ENCODE measurements at regions not wholly inside any gene's neighbourhood (a gene's known extent, or its start where the extent isn't known, plus 50 kb on each side); places are given as distances from the start of the nearest gene placed in this dataset.
"Not testable (repeated sequence)": the region's sequence is repeated elsewhere in the genome, so short reads cannot be mapped to it uniquely, and the experiment has no call there.

DNA sequence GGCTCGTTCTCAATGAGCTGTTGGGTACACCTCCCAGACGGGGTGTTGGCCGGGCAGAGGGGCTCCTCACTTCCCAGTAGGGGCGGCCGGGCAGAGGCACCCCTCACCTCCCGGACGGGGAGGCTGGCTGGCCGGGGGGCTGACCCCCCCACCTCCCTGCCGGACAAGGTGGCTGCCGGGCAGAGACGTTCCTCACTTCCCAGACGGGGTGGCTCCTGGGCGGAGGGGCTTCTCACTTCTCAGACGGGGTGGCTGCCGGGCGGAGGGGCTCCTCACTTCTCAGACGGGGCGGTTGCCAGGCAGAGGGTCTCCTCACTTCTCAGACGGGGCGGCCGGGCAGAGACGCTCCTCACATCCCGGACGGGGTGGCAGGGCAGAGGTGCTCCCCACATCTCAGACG, 160.7 kb downstream of the POTEC start:
- H3K27me3 Mint-ChIP-seq; H3K36me3 Mint-ChIP-seq (ENCODE audit: low read depth); H3K27ac Mint-ChIP-seq; H3K4me1 Mint-ChIP-seq (ENCODE audit: low read depth); H3K9me3 Mint-ChIP-seq; H3K4me3 Mint-ChIP-seq: not testable (repeated sequence)

DNA sequence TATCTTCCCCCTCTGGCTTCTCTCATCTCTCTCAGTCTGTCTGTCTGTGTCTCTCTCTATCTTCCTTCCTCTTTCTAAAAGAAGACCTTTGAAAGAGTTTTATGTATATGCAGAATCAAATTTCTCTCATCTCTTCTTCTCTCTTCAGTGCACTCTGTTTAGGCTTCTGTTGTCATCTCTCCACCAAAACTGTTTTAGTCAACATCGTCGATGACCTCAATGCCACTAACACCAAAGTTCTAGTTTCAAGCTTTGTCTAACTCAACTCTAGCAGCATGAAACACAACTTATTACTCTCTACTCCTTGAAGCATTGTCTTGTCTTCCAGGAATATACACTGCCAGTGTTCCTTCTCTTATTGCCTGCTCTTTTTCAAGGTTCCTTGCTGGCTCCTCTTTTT, 163.9 kb downstream of the POTEC start:
- not testable (repeated sequence) for H3K36me3 Mint-ChIP-seq (ENCODE audit: low read depth); H3K9me3 Mint-ChIP-seq; H3K4me3 Mint-ChIP-seq; H3K4me1 Mint-ChIP-seq (ENCODE audit: low read depth); H3K27ac Mint-ChIP-seq; H3K27me3 Mint-ChIP-seq

GRCh38 chr18:14378376-14378775, 165.0 kb downstream of the POTEC start:
- not testable (repeated sequence) for H3K27ac Mint-ChIP-seq; H3K9me3 Mint-ChIP-seq; H3K4me1 Mint-ChIP-seq (ENCODE audit: low read depth); H3K4me3 Mint-ChIP-seq; H3K27me3 Mint-ChIP-seq; H3K36me3 Mint-ChIP-seq (ENCODE audit: low read depth)

GRCh38 chr18:14361346-14361745, 182.1 kb downstream of the POTEC start:
- H3K27me3 Mint-ChIP-seq; H3K4me1 Mint-ChIP-seq (ENCODE audit: low read depth); H3K27ac Mint-ChIP-seq; H3K4me3 Mint-ChIP-seq; H3K36me3 Mint-ChIP-seq (ENCODE audit: low read depth); H3K9me3 Mint-ChIP-seq: not testable (repeated sequence)

- not testable (repeated sequence) for H3K36me3 Mint-ChIP-seq (ENCODE audit: low read depth); H3K4me1 Mint-ChIP-seq (ENCODE audit: low read depth)
Observed at GRCh38 chr18:14357553-14358297, 185.7 kb downstream of the POTEC start.

GRCh38 chr18:14342170-14342569, 201.2 kb downstream of the POTEC start:
- not testable (repeated sequence) for H3K27me3 Mint-ChIP-seq; H3K4me1 Mint-ChIP-seq (ENCODE audit: low read depth); H3K36me3 Mint-ChIP-seq (ENCODE audit: low read depth); H3K27ac Mint-ChIP-seq; H3K4me3 Mint-ChIP-seq; H3K9me3 Mint-ChIP-seq

More at GRCh38 chr18:14357553-14358297, 185.7 kb downstream of the POTEC start:
- H3K27ac Mint-ChIP-seq, H3K9me3 Mint-ChIP-seq, H3K4me3 Mint-ChIP-seq, H3K27me3 Mint-ChIP-seq: not testable (repeated sequence)

- H3K4me1 Mint-ChIP-seq (ENCODE audit: low read depth); H3K9me3 Mint-ChIP-seq; H3K36me3 Mint-ChIP-seq (ENCODE audit: low read depth); H3K27me3 Mint-ChIP-seq; H3K27ac Mint-ChIP-seq; H3K4me3 Mint-ChIP-seq: not testable (repeated sequence)
Observed at GRCh38 chr18:14336017-14336416, 203.8 kb upstream of the ZNF519 start.

- H3K27ac Mint-ChIP-seq; H3K4me3 Mint-ChIP-seq; H3K4me1 Mint-ChIP-seq (ENCODE audit: low read depth); H3K36me3 Mint-ChIP-seq (ENCODE audit: low read depth); H3K9me3 Mint-ChIP-seq; H3K27me3 Mint-ChIP-seq: not testable (repeated sequence)
Observed at GRCh38 chr18:14321217-14321616, 189.0 kb upstream of the ZNF519 start.

GRCh38 chr18:14301255-14301654, 169.0 kb upstream of the ZNF519 start:
- H3K27ac Mint-ChIP-seq; H3K4me3 Mint-ChIP-seq; H3K9me3 Mint-ChIP-seq; H3K36me3 Mint-ChIP-seq (ENCODE audit: low read depth); H3K4me1 Mint-ChIP-seq (ENCODE audit: low read depth); H3K27me3 Mint-ChIP-seq: not testable (repeated sequence)

- not testable (repeated sequence) for H3K4me1 Mint-ChIP-seq (ENCODE audit: low read depth); H3K36me3 Mint-ChIP-seq (ENCODE audit: low read depth); H3K4me3 Mint-ChIP-seq; H3K27me3 Mint-ChIP-seq; H3K27ac Mint-ChIP-seq; H3K9me3 Mint-ChIP-seq
Observed at GRCh38 chr18:14295081-14295480, 162.8 kb upstream of the ZNF519 start.

DNA sequence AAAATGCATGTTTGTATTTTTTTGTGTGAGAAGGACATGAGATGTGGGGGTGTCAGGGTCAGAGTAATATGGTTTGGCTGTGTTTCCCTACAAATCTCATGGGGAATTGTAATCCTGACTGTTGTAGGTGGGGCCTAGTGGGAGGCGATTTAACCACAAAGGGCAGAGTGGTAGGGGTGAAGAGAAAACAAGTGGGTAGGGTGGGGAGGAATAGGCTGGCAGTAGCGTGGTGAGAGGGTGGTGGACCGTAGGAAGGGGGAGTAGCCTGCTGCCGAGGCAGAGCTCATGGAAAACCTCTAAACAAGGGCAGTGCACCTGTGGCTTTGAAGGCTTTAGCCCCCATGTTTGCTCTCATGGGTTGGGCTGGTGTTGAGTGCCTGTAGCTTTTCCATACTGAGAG, 152.8 kb upstream of the ZNF519 start:
- no peaks in the 10 kb centered on the region for H3K27me3 Mint-ChIP-seq
- H3K36me3 Mint-ChIP-seq (ENCODE audit: low read depth): no peaks in the 10 kb centered on the region
- no peaks in the 10 kb centered on the region for H3K4me1 Mint-ChIP-seq (ENCODE audit: low read depth)
- no peaks in the 10 kb centered on the region for H3K9me3 Mint-ChIP-seq
- no peak overlapping the region for H3K27ac Mint-ChIP-seq
- H3K4me3 Mint-ChIP-seq: no peak overlapping the region

- not testable (repeated sequence) for H3K27me3 Mint-ChIP-seq; H3K36me3 Mint-ChIP-seq (ENCODE audit: low read depth); H3K9me3 Mint-ChIP-seq; H3K4me1 Mint-ChIP-seq (ENCODE audit: low read depth); H3K4me3 Mint-ChIP-seq; H3K27ac Mint-ChIP-seq
Observed at GRCh38 chr18:14275391-14275790, 143.2 kb upstream of the ZNF519 start.

DNA sequence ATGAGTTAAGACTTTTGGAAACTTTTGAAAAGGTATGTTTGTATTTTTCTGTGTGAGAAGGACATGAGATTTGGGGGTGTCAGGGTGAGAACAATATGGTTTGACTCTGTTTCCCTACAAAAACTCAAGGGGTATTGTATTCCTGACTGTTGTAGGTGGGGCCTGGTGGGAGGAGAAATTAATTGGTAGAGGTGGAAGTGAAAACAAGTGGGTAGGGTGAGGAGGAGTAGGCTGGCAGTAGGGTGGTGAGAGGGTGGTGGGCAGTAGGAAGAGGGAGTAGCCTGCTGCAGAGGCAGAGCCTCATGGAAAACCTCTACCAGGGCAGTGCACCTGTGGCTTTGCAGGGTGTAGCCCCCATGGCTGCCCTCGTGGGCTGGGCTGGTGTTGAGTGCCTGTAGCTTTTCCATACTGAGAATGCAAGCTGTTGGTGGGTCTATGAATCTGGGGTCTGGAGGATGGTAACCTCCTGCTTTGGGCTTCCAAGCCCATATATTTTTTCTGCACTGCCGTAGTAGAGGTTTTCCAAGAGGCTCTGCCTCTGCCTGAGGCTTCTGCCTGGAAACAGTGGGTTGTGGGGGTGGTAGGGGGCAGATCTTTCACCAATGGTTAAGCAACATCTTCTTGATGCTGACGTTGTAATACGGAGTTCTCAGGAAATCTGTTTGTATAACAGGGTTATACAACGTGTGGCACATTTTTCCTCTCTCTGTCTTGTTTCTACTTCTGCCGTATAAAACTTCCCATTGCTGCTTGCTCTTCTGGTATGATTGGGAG, 133.6 kb upstream of the ZNF519 start:
- not testable (repeated sequence) for H3K9me3 Mint-ChIP-seq; H3K27me3 Mint-ChIP-seq; H3K4me3 Mint-ChIP-seq; H3K4me1 Mint-ChIP-seq (ENCODE audit: low read depth); H3K36me3 Mint-ChIP-seq (ENCODE audit: low read depth); H3K27ac Mint-ChIP-seq

GRCh38 chr18:14262786-14263185, 130.6 kb upstream of the ZNF519 start:
- not testable (repeated sequence) for H3K9me3 Mint-ChIP-seq; H3K27ac Mint-ChIP-seq; H3K27me3 Mint-ChIP-seq; H3K4me3 Mint-ChIP-seq; H3K36me3 Mint-ChIP-seq (ENCODE audit: low read depth); H3K4me1 Mint-ChIP-seq (ENCODE audit: low read depth)

GRCh38 chr18:14250084-14250677, 117.9 kb upstream of the ZNF519 start:
- not testable (repeated sequence) for H3K9me3 Mint-ChIP-seq; H3K4me3 Mint-ChIP-seq; H3K27ac Mint-ChIP-seq; H3K4me1 Mint-ChIP-seq (ENCODE audit: low read depth); H3K27me3 Mint-ChIP-seq; H3K36me3 Mint-ChIP-seq (ENCODE audit: low read depth)

DNA sequence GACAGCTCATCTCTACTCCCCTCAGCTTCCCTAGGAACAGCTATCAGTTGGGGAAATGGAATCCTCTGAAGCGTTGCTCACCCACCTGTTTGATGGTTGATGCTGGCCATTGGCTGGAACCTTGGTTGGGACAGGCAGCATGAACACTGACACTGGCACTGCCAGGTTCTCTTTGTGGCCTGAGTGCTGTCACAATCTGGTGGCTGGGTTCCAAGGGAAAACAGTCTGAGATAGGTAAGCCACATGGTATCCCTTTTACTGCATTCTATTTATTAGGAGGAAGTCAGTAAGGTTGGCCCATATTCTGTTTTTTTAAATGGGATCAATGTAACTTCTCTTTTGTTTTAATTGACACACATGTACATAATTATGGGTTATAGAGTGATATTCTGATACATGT, 107.0 kb upstream of the ZNF519 start:
- H3K36me3 Mint-ChIP-seq (ENCODE audit: low read depth); H3K4me3 Mint-ChIP-seq; H3K27ac Mint-ChIP-seq; H3K4me1 Mint-ChIP-seq (ENCODE audit: low read depth); H3K9me3 Mint-ChIP-seq; H3K27me3 Mint-ChIP-seq: not testable (repeated sequence)
